CD14-positive monocyte (primary cell): ENCODE measurements at regions not wholly inside any gene's neighbourhood (a gene's known extent, or its start where the extent isn't known, plus 50 kb on each side); places are given as distances from the start of the nearest gene placed in this dataset.

Experiments used
- DNase-seq, 3 donors: peaks; one replicate each; pipeline ENCODE4 v3.0.0-alpha.2; 2011 to 2022
- H2AFZ ChIP-seq: 2 replicates; pipeline ENCODE4 v1.6.0; 2012; ENCODE audit warnings: mild to moderate bottlenecking, low read depth, low read length, inconsistent platforms; ENCODE audit not compliant: insufficient read depth, poor library complexity, severe bottlenecking
- H3K27ac ChIP-seq, 2 donors: 1 replicate in 1 of 2; 2 replicates in 1 of 2; pipeline ENCODE4 v1.5.1; 2012 to 2013; ENCODE audit warnings: low read length in 2 of 2, control low read depth in 1 of 2, inconsistent platforms in 1 of 2, low read depth in 1 of 2, mild to moderate bottlenecking in 1 of 2
- H3K27me3 ChIP-seq, 2 donors: one replicate each; pipeline versions ENCODE4 v1.6.0 to v1.6.1; 2011 to 2013; ENCODE audit warnings: low read length in 2 of 2; ENCODE audit not compliant: control insufficient read depth in 2 of 2, insufficient read depth in 2 of 2
- H3K36me3 ChIP-seq, 2 donors: replicated peaks in 1 of 2; 1 replicate in 1 of 2; 2 replicates in 1 of 2; pipeline versions ENCODE4 v1.5.1 to v1.6.1; 2012 to 2013; ENCODE audit warnings: low read length in 2 of 2, control low read depth in 1 of 2, inconsistent platforms in 1 of 2, mild to moderate bottlenecking in 1 of 2; ENCODE audit not compliant: insufficient read depth in 2 of 2, control insufficient read depth in 1 of 2
- H3K4me1 ChIP-seq, 2 donors: 1 replicate in 1 of 2; 2 replicates in 1 of 2; pipeline versions ENCODE4 v1.5.1 to v1.6.1; 2012 to 2013; ENCODE audit warnings: low read length in 2 of 2, control low read depth in 1 of 2, inconsistent platforms in 1 of 2, mild to moderate bottlenecking in 1 of 2, moderate library complexity in 1 of 2; ENCODE audit not compliant: insufficient read depth in 2 of 2, control insufficient read depth in 1 of 2
- H3K4me2 ChIP-seq: replicated peaks from 2 replicates; pipeline ENCODE3; 2012; ENCODE audit warnings: low read length, moderate library complexity, mild to moderate bottlenecking; ENCODE audit not compliant: poor library complexity, severe bottlenecking; ENCODE audit errors: extremely low read depth
- H3K4me3 ChIP-seq, 3 experiments: fragments of 200-600 bp in 1 of 3; sonication (generic) in 1 of 3; replicated peaks in 1 of 3; 1 replicate in 2 of 3; 2 replicates in 1 of 3; pipeline ENCODE4 v1.5.1; 2011 to 2013; ENCODE audit warnings: low read length in 3 of 3, mild to moderate bottlenecking in 3 of 3, control low read depth in 2 of 3, low read depth in 2 of 3, inconsistent platforms in 1 of 3, moderate library complexity in 1 of 3
- H3K79me2 ChIP-seq: 2 replicates; pipeline ENCODE4 v1.6.0; 2012; ENCODE audit warnings: mild to moderate bottlenecking, control low read depth, inconsistent platforms, low read length, moderate library complexity; ENCODE audit not compliant: insufficient read depth
- H3K9ac ChIP-seq: 2 replicates; pipeline ENCODE4 v1.6.0; 2017; ENCODE audit warnings: low read length, mild to moderate bottlenecking; ENCODE audit not compliant: insufficient read depth, poor library complexity, severe bottlenecking
- H3K9me3 ChIP-seq, 2 donors: replicated peaks in 1 of 2; 1 replicate in 1 of 2; 2 replicates in 1 of 2; pipeline versions ENCODE4 v1.5.1 to v1.6.1; 2012 to 2013; ENCODE audit warnings: low read length in 2 of 2, control low read depth in 1 of 2; ENCODE audit not compliant: control insufficient read depth in 1 of 2, insufficient read depth in 1 of 2
- H4K20me1 ChIP-seq: 2 replicates; pipeline ENCODE4 v1.6.0; 2012; ENCODE audit warnings: mild to moderate bottlenecking, low read length, control low read depth, moderate library complexity; ENCODE audit not compliant: insufficient read depth
- H3K27ac Mint-ChIP-seq, 7 donors: one replicate each; pipeline ENCODE4 v1.8.0; 2020; ENCODE audit warnings: mild to moderate bottlenecking in 7 of 7, mixed read lengths in 7 of 7, moderate library complexity in 6 of 7, inconsistent platforms in 2 of 7
- H3K27me3 Mint-ChIP-seq, 3 donors: one replicate each; pipeline ENCODE4 v1.8.0; 2021 to 2022; ENCODE audit warnings: low read depth in 3 of 3, mild to moderate bottlenecking in 3 of 3, mixed read lengths in 3 of 3, moderate library complexity in 3 of 3, inconsistent platforms in 1 of 3
- H3K36me3 Mint-ChIP-seq, 2 donors: one replicate each; pipeline ENCODE4 v1.8.0; 2020; ENCODE audit warnings: mixed read lengths in 2 of 2, inconsistent platforms in 1 of 2, mild to moderate bottlenecking in 1 of 2
- H3K4me1 Mint-ChIP-seq: one replicate; pipeline ENCODE4 v1.8.0; 2020; ENCODE audit warnings: mild to moderate bottlenecking, mixed read lengths
- H3K4me3 Mint-ChIP-seq, 2 donors: one replicate each; pipeline ENCODE4 v1.8.0; 2020; ENCODE audit warnings: mild to moderate bottlenecking in 2 of 2, mixed read lengths in 2 of 2, moderate library complexity in 1 of 2
- H3K9me3 Mint-ChIP-seq, 7 donors: one replicate each; pipeline ENCODE4 v1.8.0; 2020 to 2022; ENCODE audit warnings: mixed read lengths in 7 of 7, mild to moderate bottlenecking in 6 of 7, moderate library complexity in 6 of 7, inconsistent platforms in 2 of 7
- WGBS: methylation state at CpG from one replicate; pipeline ENCODE4 v1.1.5; 2013; ENCODE audit warnings: missing lambda C conversion rate; ENCODE audit not compliant: insufficient coverage; 5-methylcytosine and 5-hydroxymethylcytosine counted together
- intact Hi-C, 2 donors: fragments of 100-400 bp; cut with micrococcal nuclease; formaldehyde crosslinking; loops; one replicate each; pipeline versions ENCODE4 v1.15.0 to v1.15.1; 2023
- TF ChIP-seq, protein P1 (sequence below): fragments of 200-600 bp; IDR thresholded peaks from one replicate; pipeline ENCODE4 v1.8.0; 2022; ENCODE audit warnings: antibody characterized with exemption, mild to moderate bottlenecking

DNA sequence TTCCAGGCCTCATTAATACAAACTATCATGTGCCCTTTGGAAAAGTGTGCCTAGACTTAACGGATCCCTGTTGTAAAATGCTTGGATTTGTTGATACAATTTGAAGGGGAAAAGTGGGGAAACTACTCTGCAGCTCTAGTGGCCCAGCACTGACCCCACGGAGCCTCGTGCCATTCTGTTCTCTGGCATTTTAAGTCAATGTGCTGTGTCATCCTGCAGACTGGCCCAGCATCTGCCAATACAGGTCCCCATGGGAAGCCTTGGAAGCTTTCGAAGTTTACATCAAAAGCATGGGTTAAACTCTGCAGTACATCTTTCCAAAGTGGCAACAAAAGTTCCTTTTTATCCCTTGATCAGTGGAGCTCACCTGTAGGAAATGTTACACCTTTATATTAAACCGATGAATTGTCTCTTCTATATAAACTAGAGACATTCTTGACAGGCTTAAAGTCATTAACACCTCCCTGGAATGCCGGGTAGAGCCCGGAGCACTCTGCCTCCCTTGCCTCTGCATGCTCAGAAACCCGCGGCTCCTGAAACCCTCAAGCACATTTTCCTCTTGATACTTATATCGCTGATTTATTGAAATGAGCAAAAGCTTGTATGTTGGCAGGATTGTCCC is 596.0 kb upstream of the ADAMTS16 start:
- no peaks in the 10 kb centered on the region for H3K79me2 ChIP-seq
- H3K4me2 ChIP-seq = no peak overlapping the region
- no peak overlapping the region for H3K27ac ChIP-seq
- H3K9ac ChIP-seq = no peak overlapping the region
- H3K4me1 Mint-ChIP-seq = no peaks in the 10 kb centered on the region
- intact Hi-C loops = no loop called here
- WGBS = 73% methylated on average over 4 of the region's 10 CpGs
- no peak overlapping the region for H3K4me3 ChIP-seq
- no peak overlapping the region for H3K27ac Mint-ChIP-seq
- no peaks in the 10 kb centered on the region for H3K27me3 Mint-ChIP-seq
- no peak for DNase-seq
- peaks cover 0 to 8% of the 10 kb centered on the region in 2 donors for H3K9me3 ChIP-seq
- no peak overlapping the region for H3K4me3 Mint-ChIP-seq
- H2AFZ ChIP-seq = no peak overlapping the region
- TF ChIP-seq, protein P1, sequence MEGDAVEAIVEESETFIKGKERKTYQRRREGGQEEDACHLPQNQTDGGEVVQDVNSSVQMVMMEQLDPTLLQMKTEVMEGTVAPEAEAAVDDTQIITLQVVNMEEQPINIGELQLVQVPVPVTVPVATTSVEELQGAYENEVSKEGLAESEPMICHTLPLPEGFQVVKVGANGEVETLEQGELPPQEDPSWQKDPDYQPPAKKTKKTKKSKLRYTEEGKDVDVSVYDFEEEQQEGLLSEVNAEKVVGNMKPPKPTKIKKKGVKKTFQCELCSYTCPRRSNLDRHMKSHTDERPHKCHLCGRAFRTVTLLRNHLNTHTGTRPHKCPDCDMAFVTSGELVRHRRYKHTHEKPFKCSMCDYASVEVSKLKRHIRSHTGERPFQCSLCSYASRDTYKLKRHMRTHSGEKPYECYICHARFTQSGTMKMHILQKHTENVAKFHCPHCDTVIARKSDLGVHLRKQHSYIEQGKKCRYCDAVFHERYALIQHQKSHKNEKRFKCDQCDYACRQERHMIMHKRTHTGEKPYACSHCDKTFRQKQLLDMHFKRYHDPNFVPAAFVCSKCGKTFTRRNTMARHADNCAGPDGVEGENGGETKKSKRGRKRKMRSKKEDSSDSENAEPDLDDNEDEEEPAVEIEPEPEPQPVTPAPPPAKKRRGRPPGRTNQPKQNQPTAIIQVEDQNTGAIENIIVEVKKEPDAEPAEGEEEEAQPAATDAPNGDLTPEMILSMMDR = no peak
- no peaks in the 10 kb centered on the region for H4K20me1 ChIP-seq
- H3K36me3 ChIP-seq = no peaks in the 10 kb centered on the region
- H3K4me1 ChIP-seq = no peaks in the 10 kb centered on the region
- H3K27me3 ChIP-seq = no peaks in the 10 kb centered on the region
- peaks cover 0 to 10% (median 0%) of the 10 kb centered on the region in 7 donors for H3K9me3 Mint-ChIP-seq
- no peaks in the 10 kb centered on the region for H3K36me3 Mint-ChIP-seq

GRCh38 chr5:4547547-4547946 is 592.6 kb upstream of the ADAMTS16 start:
- no peak overlapping the region for H3K9ac ChIP-seq
- Mint-ChIP-seq H3K36me3 (no peaks in the 10 kb centered on the region), H3K4me1 (no peaks in the 10 kb centered on the region), H3K27ac (no peak overlapping the region), H3K9me3 (peaks cover 0 to 13% (median 0%) of the 10 kb centered on the region in 7 donors), H3K4me3 (no peak overlapping the region), H3K27me3 (no peaks in the 10 kb centered on the region)
- no peaks in the 10 kb centered on the region for H4K20me1 ChIP-seq
- H3K79me2 ChIP-seq = no peaks in the 10 kb centered on the region
- no peaks in the 10 kb centered on the region for H3K27me3 ChIP-seq
- H3K4me1 ChIP-seq = no peaks in the 10 kb centered on the region
- no peak overlapping the region for H3K4me3 ChIP-seq
- no peak for DNase-seq
- H3K4me2 ChIP-seq = no peak overlapping the region
- no peak overlapping the region for H3K27ac ChIP-seq
- 98% methylated on average over 6 of the region's 6 CpGs for WGBS
- no peak overlapping the region for H2AFZ ChIP-seq
- H3K36me3 ChIP-seq = no peaks in the 10 kb centered on the region
- TF ChIP-seq, protein P1 = no peak
- intact Hi-C loops = no loop called here
- no peaks in the 10 kb centered on the region for H3K9me3 ChIP-seq
